GM18508 (cell line): ENCODE measurements at regions not wholly inside any gene's neighbourhood (a gene's known extent, or its start where the extent isn't known, plus 50 kb on each side); places are given as distances from the start of the nearest gene placed in this dataset.
"Not testable (repeated sequence)": the region's sequence is repeated elsewhere in the genome, so short reads cannot be mapped to it uniquely, and the experiment has no call there.

Experiments used
- ATAC-seq: cut with Tn5 transposase; IDR thresholded peaks from one replicate; pipeline ENCODE4 v1.9.1; 2021; ENCODE audit warnings: moderate number of reproducible peaks; ENCODE audit not compliant: insufficient read depth, unreplicated experiment

GRCh38 chr14:105648609-105649535, 122.5 kb downstream of the TMEM121 start:
- not testable (repeated sequence) for ATAC-seq

- not testable (repeated sequence) for ATAC-seq
These were observed 125.9 kb downstream of the TMEM121 start for GRCh38 chr14:105652317-105652716.

- not testable (repeated sequence) for ATAC-seq
These were observed 127.5 kb downstream of the TMEM121 start for GRCh38 chr14:105653921-105654320.

- ATAC-seq = not testable (repeated sequence)
These were observed 132.9 kb downstream of the TMEM121 start for GRCh38 chr14:105659255-105659654.

- no peak for ATAC-seq
These were observed 133.6 kb downstream of the TMEM121 start for GRCh38 chr14:105659935-105660527.

GRCh38 chr14:105660816-105661531, 134.6 kb downstream of the TMEM121 start:
- no peak for ATAC-seq

- not testable (repeated sequence) for ATAC-seq
These were observed 135.7 kb downstream of the TMEM121 start for GRCh38 chr14:105662043-105662442.

GRCh38 chr14:105662592-105662991, 136.2 kb downstream of the TMEM121 start:
- not testable (repeated sequence) for ATAC-seq

- ATAC-seq = not testable (repeated sequence)
These were observed 136.9 kb downstream of the TMEM121 start for GRCh38 chr14:105663323-105663722.

- not testable (repeated sequence) for ATAC-seq
These were observed 137.6 kb downstream of the TMEM121 start for GRCh38 chr14:105663818-105664596.

GRCh38 chr14:105664691-105665090, 138.3 kb downstream of the TMEM121 start:
- no peak for ATAC-seq

- ATAC-seq = no peak
These were observed 139.0 kb downstream of the TMEM121 start for GRCh38 chr14:105665247-105665950.

- ATAC-seq = no peak
These were observed 139.5 kb downstream of the TMEM121 start for GRCh38 chr14:105665951-105666277.

- no peak for ATAC-seq
These were observed 140.0 kb downstream of the TMEM121 start for GRCh38 chr14:105666420-105666819.

GRCh38 chr14:105666991-105667662, 140.7 kb downstream of the TMEM121 start:
- ATAC-seq = not testable (repeated sequence)

GRCh38 chr14:105667663-105668020, 141.3 kb downstream of the TMEM121 start:
- ATAC-seq = not testable (repeated sequence)

- not testable (repeated sequence) for ATAC-seq
These were observed 141.6 kb downstream of the TMEM121 start for GRCh38 chr14:105668021-105668420.

- ATAC-seq = not testable (repeated sequence)
These were observed 142.3 kb downstream of the TMEM121 start for GRCh38 chr14:105668471-105669230.
